Sciatic nerve (tissue), 2 donors: ENCODE measurements at regions not wholly inside any gene's neighbourhood (a gene's known extent, or its start where the extent isn't known, plus 50 kb on each side); places are given as distances from the start of the nearest gene placed in this dataset.

Source experiments
- ATAC-seq: fragments of 200-7000 bp; cut with Tn5 transposase; one replicate; pipeline ENCODE4 v1.9.1; 2020; ENCODE audit warnings: mild to moderate bottlenecking, moderate library complexity
- DNase-seq: peaks from one replicate; pipeline ENCODE4 v3.0.0-alpha.2; 2020; ENCODE audit warnings: low spot score
- intact Hi-C: fragments of 100-400 bp; cut with DNase I; formaldehyde crosslinking; loops from one replicate; pipeline ENCODE4 v1.14.2; 2022
- donor health status: DM: no; HTN: no; CAD: no.
- donor health status: DM: no; HTN: no; CAD: no.

- intact Hi-C loops = no loop called here
- no peak for ATAC-seq
- no peak for DNase-seq
Observed at GRCh38 chr11:121733858-121734257, 281.1 kb upstream of the SORL1-AS1 start.

- ATAC-seq (no peak), DNase-seq (no peak)
- intact Hi-C loops = no loop called here
Observed at GRCh38 chr11:121727942-121728341, 275.2 kb upstream of the SORL1-AS1 start.

GRCh38 chr11:121723246-121723741 is 270.5 kb upstream of the SORL1-AS1 start:
- intact Hi-C loops = no loop called here
- DNase-seq (peak; percentile 76), ATAC-seq (peak; percentile 49)

- peak; percentile 98 for ATAC-seq
- intact Hi-C loops = no loop called here
- peak; percentile 93 for DNase-seq
Observed at GRCh38 chr11:121722431-121723245, 269.9 kb upstream of the SORL1-AS1 start.

GRCh38 chr11:121721961-121722360 is 269.2 kb upstream of the SORL1-AS1 start:
- intact Hi-C loops = no loop called here
- DNase-seq = peak; percentile 75
- ATAC-seq = peak; percentile 59

GRCh38 chr11:121721448-121721847 is 268.7 kb upstream of the SORL1-AS1 start:
- intact Hi-C loops = no loop called here
- DNase-seq = no peak
- no peak for ATAC-seq

GRCh38 chr11:121717296-121717695 is 264.5 kb upstream of the SORL1-AS1 start:
- ATAC-seq (no peak), DNase-seq (no peak)
- intact Hi-C loops = no loop called here

GRCh38 chr11:121716060-121716459 is 263.3 kb upstream of the SORL1-AS1 start:
- ATAC-seq (no peak), DNase-seq (no peak)
- intact Hi-C loops = no loop called here

- ATAC-seq = no peak
- DNase-seq = no peak
- intact Hi-C loops = no loop called here
Observed at GRCh38 chr11:121715405-121715804, 262.6 kb upstream of the SORL1-AS1 start.

- ATAC-seq (no peak), DNase-seq (no peak)
- intact Hi-C loops = no loop called here
Observed at GRCh38 chr11:121714351-121714750, 261.6 kb upstream of the SORL1-AS1 start.

- DNase-seq (no peak), ATAC-seq (no peak)
- intact Hi-C loops = no loop called here
Observed at GRCh38 chr11:121711939-121712338, 259.2 kb upstream of the SORL1-AS1 start.

- ATAC-seq (no peak), DNase-seq (no peak)
- intact Hi-C loops = no loop called here
Observed at GRCh38 chr11:121711236-121711635, 258.5 kb upstream of the SORL1-AS1 start.

GRCh38 chr11:121706884-121707420 is 254.2 kb upstream of the SORL1-AS1 start:
- intact Hi-C loops = no loop called here
- no peak for ATAC-seq
- no peak for DNase-seq

GRCh38 chr11:121703201-121703600 is 250.4 kb upstream of the SORL1-AS1 start:
- ATAC-seq = no peak
- intact Hi-C loops = no loop called here

GRCh38 chr11:121700968-121701367 is 248.2 kb upstream of the SORL1-AS1 start:
- DNase-seq = no peak
- intact Hi-C loops = no loop called here
- no peak for ATAC-seq

More at GRCh38 chr11:121703201-121703600, 250.4 kb upstream of the SORL1-AS1 start:
- no peak for DNase-seq

- intact Hi-C loops = no loop called here
- ATAC-seq = no peak
- no peak for DNase-seq
Observed at GRCh38 chr11:121699801-121700200, 247.0 kb upstream of the SORL1-AS1 start.

- DNase-seq (no peak), ATAC-seq (no peak)
- intact Hi-C loops = no loop called here
Observed at GRCh38 chr11:121696931-121697670, 244.3 kb upstream of the SORL1-AS1 start.

GRCh38 chr11:121696177-121696871 is 243.6 kb upstream of the SORL1-AS1 start:
- ATAC-seq = peak; percentile 92
- DNase-seq = no peak
- intact Hi-C loops = no loop called here

- intact Hi-C loops = no loop called here
- no peak for ATAC-seq
- no peak for DNase-seq
Observed at GRCh38 chr11:121692236-121692635, 239.5 kb upstream of the SORL1-AS1 start.
